ENCODE measurements at regions not wholly inside any gene's neighbourhood (a gene's known extent, or its start where the extent isn't known, plus 50 kb on each side); places are given as distances from the start of the nearest gene placed in this dataset.

DNA sequence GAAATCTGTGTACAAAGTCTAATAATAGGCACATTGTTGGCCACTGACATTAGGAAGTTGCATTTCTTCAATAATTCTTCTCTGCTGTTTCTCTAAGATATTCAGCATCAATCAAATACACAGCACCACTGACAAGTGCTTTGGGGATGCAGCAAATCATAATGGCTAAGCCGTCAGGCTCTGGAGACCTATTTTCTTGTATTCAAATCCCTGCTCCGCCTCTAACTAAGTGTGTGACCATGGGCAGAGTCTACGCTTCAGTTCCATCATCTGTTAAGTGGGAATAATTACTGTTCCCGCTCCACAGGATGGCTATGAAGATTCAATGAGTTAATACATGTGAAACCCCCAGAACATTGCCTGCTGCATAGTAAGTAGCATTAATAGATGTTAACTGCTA is 176.9 kb downstream of the ADGRL4 start:
- Histone ChIP-seq H3K9me1 (ENCODE audit: control insufficient read depth, insufficient read depth, low read length) (no peaks in the 10 kb centered on the region), H3K27ac (ENCODE audit: extremely low read depth, low read depth, low read length) (no peak overlapping the region), H3K9ac (ENCODE audit: insufficient read depth in 1 of 2, low read depth in 2 of 2, low read length in 2 of 2) (no peak overlapping the region), H3K36me3 (ENCODE audit: control insufficient read depth, insufficient read depth, low read length) (no peaks in the 10 kb centered on the region), H3K9me3 (replicated peaks; ENCODE audit: control insufficient read depth, insufficient read depth, low read depth, low read length) (no peaks in the 10 kb centered on the region; the same call in 1 of the 2 replicates), H2AFZ (ENCODE audit: low read depth, low read length) (no peak overlapping the region), H3K4me2 (ENCODE audit: insufficient read depth, low read length) (no peak overlapping the region), H3K27me3 (ENCODE audit: control insufficient read depth in 2 of 2, insufficient read depth in 2 of 2, low read length in 2 of 2) (no peaks in the 10 kb centered on the region), H4K20me1 (replicated peaks; ENCODE audit: control insufficient read depth, insufficient read depth, low read length) (no peaks in the 10 kb centered on the region), H3K4me1 (replicated peaks in 1 of 2; ENCODE audit: control insufficient read depth in 2 of 2, insufficient read depth in 2 of 2, low read length in 2 of 2) (no peaks in the 10 kb centered on the region), H3K4me3 (no peak overlapping the region), H3K79me2 (ENCODE audit: control insufficient read depth, insufficient read depth, low read length) (no peaks in the 10 kb centered on the region)
- CTCF ChIA-PET (ENCODE audit: low intra/inter-chr PET ratio), result no interaction called here
- FAIRE-seq, result no peak
- WGBS (ENCODE audit: insufficient coverage, low coverage, missing lambda C conversion rate), result 0% methylated on average over 4 of the region's 4 CpGs
- TF ChIP-seq, protein P1, sequence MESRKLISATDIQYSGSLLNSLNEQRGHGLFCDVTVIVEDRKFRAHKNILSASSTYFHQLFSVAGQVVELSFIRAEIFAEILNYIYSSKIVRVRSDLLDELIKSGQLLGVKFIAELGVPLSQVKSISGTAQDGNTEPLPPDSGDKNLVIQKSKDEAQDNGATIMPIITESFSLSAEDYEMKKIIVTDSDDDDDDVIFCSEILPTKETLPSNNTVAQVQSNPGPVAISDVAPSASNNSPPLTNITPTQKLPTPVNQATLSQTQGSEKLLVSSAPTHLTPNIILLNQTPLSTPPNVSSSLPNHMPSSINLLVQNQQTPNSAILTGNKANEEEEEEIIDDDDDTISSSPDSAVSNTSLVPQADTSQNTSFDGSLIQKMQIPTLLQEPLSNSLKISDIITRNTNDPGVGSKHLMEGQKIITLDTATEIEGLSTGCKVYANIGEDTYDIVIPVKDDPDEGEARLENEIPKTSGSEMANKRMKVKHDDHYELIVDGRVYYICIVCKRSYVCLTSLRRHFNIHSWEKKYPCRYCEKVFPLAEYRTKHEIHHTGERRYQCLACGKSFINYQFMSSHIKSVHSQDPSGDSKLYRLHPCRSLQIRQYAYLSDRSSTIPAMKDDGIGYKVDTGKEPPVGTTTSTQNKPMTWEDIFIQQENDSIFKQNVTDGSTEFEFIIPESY (CRISPR knock-in tag; IDR thresholded peaks at IDR 0.05), result no peak
- DNase-seq (ENCODE audit: extremely low read depth in 1 of 4, low spot score in 3 of 4), result no peak
- ATAC-seq, result no peak
- in situ Hi-C loops (cut with MboI) (no loop called here), intact Hi-C loops (cut with micrococcal nuclease) (no loop called here)
- POLR2A ChIA-PET, result no interaction called here
- no TSS peak for BruUV-seq (replicated peaks)

GRCh38 chr1:78830321-78830720 is 176.2 kb downstream of the ADGRL4 start:
- in situ Hi-C loops (cut with MboI), result no loop called here
- BruUV-seq (replicated peaks), result no TSS peak
- no peak for TF ChIP-seq XRCC3 (IDR thresholded peaks at IDR 0.05)
- no peak for ATAC-seq
- whole genome bisulfite sequencing (ENCODE audit: insufficient coverage, low coverage, missing lambda C conversion rate), result 7% methylated on average over 1 of the region's 1 CpG
- H4K20me1 ChIP-seq (replicated peaks; ENCODE audit: control insufficient read depth, insufficient read depth, low read length), result no peaks in the 10 kb centered on the region
- H3K4me3 ChIP-seq, result no peak overlapping the region
- no peaks in the 10 kb centered on the region for H3K79me2 ChIP-seq (ENCODE audit: control insufficient read depth, insufficient read depth, low read length)
- CTCF ChIA-PET (ENCODE audit: low intra/inter-chr PET ratio), result no interaction called here
- POLR2A ChIA-PET, result no interaction called here
- no peak overlapping the region for H2AFZ ChIP-seq (ENCODE audit: low read depth, low read length)
- intact Hi-C loops (cut with micrococcal nuclease), result no loop called here
- H3K9ac ChIP-seq (ENCODE audit: insufficient read depth in 1 of 2, low read depth in 2 of 2, low read length in 2 of 2), result no peak overlapping the region
- H3K27ac ChIP-seq (ENCODE audit: extremely low read depth, low read depth, low read length), result no peak overlapping the region
- no peaks in the 10 kb centered on the region for H3K27me3 ChIP-seq (ENCODE audit: control insufficient read depth in 2 of 2, insufficient read depth in 2 of 2, low read length in 2 of 2)
- no peak overlapping the region for H3K4me2 ChIP-seq (ENCODE audit: insufficient read depth, low read length)
- no peak for DNase-seq (ENCODE audit: extremely low read depth in 1 of 4, low spot score in 3 of 4)
- no peaks in the 10 kb centered on the region for H3K9me3 ChIP-seq (replicated peaks; ENCODE audit: control insufficient read depth, insufficient read depth, low read depth, low read length)
- no peaks in the 10 kb centered on the region for H3K36me3 ChIP-seq (ENCODE audit: control insufficient read depth, insufficient read depth, low read length)
- H3K9me1 ChIP-seq (ENCODE audit: control insufficient read depth, insufficient read depth, low read length), result no peaks in the 10 kb centered on the region
- no peaks in the 10 kb centered on the region for H3K4me1 ChIP-seq (replicated peaks in 1 of 2; ENCODE audit: control insufficient read depth in 2 of 2, insufficient read depth in 2 of 2, low read length in 2 of 2)
- no peak for FAIRE-seq
